GM12878 (cell line): ENCODE measurements at regions not wholly inside any gene's neighbourhood (a gene's known extent, or its start where the extent isn't known, plus 50 kb on each side); places are given as distances from the start of the nearest gene placed in this dataset.

Experiments
- ATAC-seq: fragments of 200-7000 bp; cut with Tn5 transposase; 3 replicates; pipeline ENCODE4 v1.9.1; 2020; ENCODE audit warnings: mild to moderate bottlenecking, moderate library complexity
- BruUV-seq: library from RNA; stranded (reverse); fragments of 400-500 nt; replicated peaks from 2 replicates; lab custom pipeline; 2021; lab: Mats Ljungman, UMichigan
- CTCF ChIA-PET: fragments of 300-600 bp; sonication (Branson Sonifier 250); formaldehyde crosslinking; extraction: SDS; loops from one replicate; lab custom pipeline; 2021; ENCODE audit warnings: inconsistent platforms; lab: Yijun Ruan, JAX
- POLR2A ChIA-PET: fragments of 350-600 bp; formaldehyde crosslinking; extraction: SDS; loops from one replicate; lab custom pipeline; 2021; ENCODE audit warnings: inconsistent platforms; lab: Charles Lee
- RAD21 ChIA-PET: fragments of 300-600 bp; sonication (Branson Sonifier 250); formaldehyde crosslinking; loops from one replicate; lab custom pipeline; 2023; ENCODE audit warnings: antibody characterized with exemption; ENCODE audit not compliant: unreplicated experiment; lab: Charles Lee
- SMC1A ChIA-PET: fragments of 300-600 bp; sonication (Branson Sonifier 250); formaldehyde crosslinking; loops from one replicate; lab custom pipeline; 2023; ENCODE audit not compliant: unreplicated experiment, uncharacterized antibody; lab: Charles Lee
- DNase-seq: peaks from one replicate; pipeline ENCODE4 v3.0.0-alpha.2; 2011; ENCODE audit warnings: low read depth, low spot score
- FAIRE-seq: peaks from 3 replicates; lab custom pipeline; 2011; peaks lifted over from hg19 to GRCh38; lab: Jason Lieb, UNC
- H2AFZ ChIP-seq: 2 replicates; pipeline ENCODE4 v1.6.0; 2011; ENCODE audit warnings: low read depth, low read length, control low read depth; ENCODE audit not compliant: control insufficient read depth
- H3K27ac ChIP-seq: 2 replicates; pipeline ENCODE4 v1.5.1; 2011; ENCODE audit warnings: control low read depth; ENCODE audit not compliant: control insufficient read depth, insufficient read depth
- H3K27me3 ChIP-seq, 2 experiments: replicated peaks in 1 of 2; 2 replicates each; pipeline versions ENCODE4 v1.6.0 to v1.6.1; 2011; ENCODE audit warnings: low read length in 1 of 2; ENCODE audit not compliant: control insufficient read depth in 2 of 2, insufficient read depth in 2 of 2
- H3K36me3 ChIP-seq, 2 experiments: 2 replicates each; pipeline ENCODE4 v1.5.1; 2011; ENCODE audit warnings: low read length in 1 of 2; ENCODE audit not compliant: control insufficient read depth in 2 of 2, insufficient read depth in 2 of 2
- H3K4me1 ChIP-seq: 2 replicates; pipeline ENCODE4 v1.6.1; 2011; ENCODE audit warnings: mild to moderate bottlenecking, low read length, moderate library complexity, mixed read lengths; ENCODE audit not compliant: control insufficient read depth, insufficient read depth
- H3K4me2 ChIP-seq: 2 replicates; pipeline ENCODE4 v1.6.0; 2011; ENCODE audit warnings: control low read depth; ENCODE audit not compliant: control insufficient read depth, insufficient read depth
- H3K4me3 ChIP-seq: fragments of 200-600 bp; sonication (generic); 2 replicates; pipeline ENCODE4 v1.5.1; 2016
- H3K79me2 ChIP-seq: 2 replicates; pipeline ENCODE4 v1.6.0; 2011; ENCODE audit warnings: low read length; ENCODE audit not compliant: control insufficient read depth, insufficient read depth
- H3K9ac ChIP-seq: 2 replicates; pipeline ENCODE4 v1.8.0; 2011; ENCODE audit warnings: low read length, control low read depth, mixed read lengths; ENCODE audit not compliant: control insufficient read depth, insufficient read depth
- H3K9me3 ChIP-seq: replicated peaks from 3 replicates; pipeline ENCODE4 v1.5.1; 2011; ENCODE audit warnings: mild to moderate bottlenecking, low read length; ENCODE audit not compliant: control insufficient read depth, insufficient read depth
- H4K20me1 ChIP-seq: 2 replicates; pipeline ENCODE4 v1.6.0; 2011; ENCODE audit not compliant: control insufficient read depth, insufficient read depth
- BACH1 ChIP-seq: fragments of 450-650 bp; IDR thresholded peaks from 2 replicates; pipeline ENCODE4 v1.6.1; 2017; ENCODE audit warnings: mild to moderate bottlenecking, borderline replicate concordance
- CHD1 ChIP-seq: IDR thresholded peaks from 2 replicates; pipeline ENCODE4 v1.6.1; 2012; ENCODE audit warnings: low read depth, low read length, improper control_type of control experiment
- EP300 ChIP-seq, 2 experiments: fragments of 150-350 bp in 1 of 2; IDR thresholded peaks; 2 replicates each; pipeline ENCODE4 v1.6.1; 2011 to 2012; ENCODE audit warnings: low read depth in 2 of 2, low read length in 2 of 2, borderline replicate concordance in 1 of 2, improper control_type of control experiment in 1 of 2, inconsistent platforms in 1 of 2; ENCODE audit not compliant: control insufficient read depth in 1 of 2
- ETV6 ChIP-seq, 2 experiments: fragments of 450-650 bp in 1 of 2; IDR thresholded peaks in 1 of 2; conservative IDR thresholded peaks in 1 of 2; 2 replicates each; pipeline ENCODE4 v1.6.1; 2014; ENCODE audit warnings: antibody characterized with exemption in 1 of 2, borderline replicate concordance in 1 of 2, low read depth in 1 of 2, mild to moderate bottlenecking in 1 of 2, moderate library complexity in 1 of 2
- GABPA ChIP-seq: IDR thresholded peaks from 2 replicates; pipeline ENCODE4 v1.6.1; 2014; ENCODE audit warnings: antibody characterized with exemption, low read depth, mild to moderate bottlenecking, inconsistent platforms
- MYC ChIP-seq: IDR thresholded peaks from 2 replicates; pipeline ENCODE4 v1.6.1; 2011; ENCODE audit warnings: mild to moderate bottlenecking, low read length, moderate library complexity, inconsistent platforms; ENCODE audit not compliant: insufficient read depth, insufficient replicate concordance, insufficient read length, severe bottlenecking
- POU2F2 ChIP-seq: IDR thresholded peaks from 3 replicates; pipeline ENCODE4 v1.6.1; 2011; ENCODE audit warnings: low read depth, mild to moderate bottlenecking, low read length, borderline replicate concordance
- SREBF1 ChIP-seq: IDR thresholded peaks from 2 replicates; pipeline ENCODE4 v1.6.1; 2012; ENCODE audit warnings: mild to moderate bottlenecking, low read length
- TARDBP ChIP-seq: IDR thresholded peaks from 2 replicates; pipeline ENCODE4 v1.6.1; 2016; ENCODE audit warnings: borderline replicate concordance
- TCF7 ChIP-seq: IDR thresholded peaks from 2 replicates; pipeline ENCODE4 v1.6.1; 2014; ENCODE audit warnings: antibody characterized with exemption, borderline replicate concordance
- WGBS: methylation state at CpG from one replicate; pipeline ENCODE4 v1.1.6; 2016; ENCODE audit warnings: low lambda C conversion rate; ENCODE audit not compliant: insufficient replicate concordance, insufficient coverage; ENCODE audit errors: missing lambda C conversion rate; 5-methylcytosine and 5-hydroxymethylcytosine counted together
- in situ Hi-C: fragments of 300-500 bp; cut with MboI; formaldehyde crosslinking; loops from 9 replicates; pipeline ENCODE4 v1.14.3; 2018; ENCODE audit warnings: mixed read lengths
- intact Hi-C: fragments of 100-400 bp; cut with micrococcal nuclease; formaldehyde crosslinking; loops from one replicate; pipeline ENCODE4 v1.14.2; 2022; ENCODE audit not compliant: unreplicated experiment
- TF ChIP-seq, protein P1 (sequence below): fragments of 450-650 bp; IDR thresholded peaks from 2 replicates; pipeline ENCODE4 v1.6.1; 2017; ENCODE audit warnings: mild to moderate bottlenecking, moderate library complexity
- TF ChIP-seq, protein P2 (sequence below): IDR thresholded peaks from 2 replicates; pipeline ENCODE4 v1.6.1; 2012; ENCODE audit warnings: low read depth, low read length, improper control_type of control experiment
- TF ChIP-seq, protein P3 (sequence below): fragments of 450-650 bp; IDR thresholded peaks from 2 replicates; pipeline ENCODE4 v1.6.1; 2017; ENCODE audit warnings: borderline replicate concordance

DNA sequence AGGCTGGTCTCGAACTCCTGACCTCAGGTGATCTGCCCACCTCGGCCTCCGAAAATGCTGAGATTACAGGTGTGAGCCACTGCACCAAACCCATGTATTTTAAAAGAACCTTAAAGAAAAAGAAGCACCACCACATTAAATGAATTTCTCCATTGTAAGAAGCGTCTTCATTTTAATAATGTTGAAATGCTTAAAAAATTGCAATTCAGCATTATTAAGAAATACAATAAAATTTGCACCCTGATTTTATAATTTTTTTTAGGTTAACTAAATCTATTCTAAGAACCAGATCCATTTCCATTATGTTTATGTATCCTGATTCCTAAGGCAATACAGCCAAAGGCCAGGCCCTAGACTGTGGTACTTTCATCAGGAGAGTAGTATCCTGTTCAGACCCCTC lies 167.2 kb downstream of the BTC start:
- BruUV-seq, result no TSS peak
- no peak overlapping the region for H3K4me3 ChIP-seq
- no peaks in the 10 kb centered on the region for H3K4me1 ChIP-seq
- H3K4me2 ChIP-seq, result no peak overlapping the region
- intact Hi-C loops (no loop called here), in situ Hi-C loops (no loop called here)
- 19% methylated on average over 4 of the region's 4 CpGs for WGBS
- no peaks in the 10 kb centered on the region for H3K27me3 ChIP-seq
- no peaks in the 10 kb centered on the region for H4K20me1 ChIP-seq
- no peaks in the 10 kb centered on the region for H3K79me2 ChIP-seq
- H3K9me3 ChIP-seq, result no peaks in the 10 kb centered on the region
- ChIA-PET RAD21 (no interaction called here), POLR2A (no interaction called here), CTCF (interaction anchor here (0.6 to 2.9 kb wide), 2 partner anchors 9 to 44 kb away, joined by 3 to 7 read pairs; no protein-coding TSS in a partner anchor), SMC1A (interaction anchor here (1.5 to 1.7 kb wide), 2 partner anchors 14 to 16 kb away, joined by 3 to 4 read pairs; no protein-coding TSS in a partner anchor)
- no peak overlapping the region for H2AFZ ChIP-seq
- FAIRE-seq, result no peak
- no peak overlapping the region for H3K9ac ChIP-seq
- no peak for DNase-seq
- H3K27ac ChIP-seq, result no peak overlapping the region
- TF ChIP-seq GABPA, result no peak
- no peak for TF ChIP-seq SREBF1
- TF ChIP-seq, protein P1, sequence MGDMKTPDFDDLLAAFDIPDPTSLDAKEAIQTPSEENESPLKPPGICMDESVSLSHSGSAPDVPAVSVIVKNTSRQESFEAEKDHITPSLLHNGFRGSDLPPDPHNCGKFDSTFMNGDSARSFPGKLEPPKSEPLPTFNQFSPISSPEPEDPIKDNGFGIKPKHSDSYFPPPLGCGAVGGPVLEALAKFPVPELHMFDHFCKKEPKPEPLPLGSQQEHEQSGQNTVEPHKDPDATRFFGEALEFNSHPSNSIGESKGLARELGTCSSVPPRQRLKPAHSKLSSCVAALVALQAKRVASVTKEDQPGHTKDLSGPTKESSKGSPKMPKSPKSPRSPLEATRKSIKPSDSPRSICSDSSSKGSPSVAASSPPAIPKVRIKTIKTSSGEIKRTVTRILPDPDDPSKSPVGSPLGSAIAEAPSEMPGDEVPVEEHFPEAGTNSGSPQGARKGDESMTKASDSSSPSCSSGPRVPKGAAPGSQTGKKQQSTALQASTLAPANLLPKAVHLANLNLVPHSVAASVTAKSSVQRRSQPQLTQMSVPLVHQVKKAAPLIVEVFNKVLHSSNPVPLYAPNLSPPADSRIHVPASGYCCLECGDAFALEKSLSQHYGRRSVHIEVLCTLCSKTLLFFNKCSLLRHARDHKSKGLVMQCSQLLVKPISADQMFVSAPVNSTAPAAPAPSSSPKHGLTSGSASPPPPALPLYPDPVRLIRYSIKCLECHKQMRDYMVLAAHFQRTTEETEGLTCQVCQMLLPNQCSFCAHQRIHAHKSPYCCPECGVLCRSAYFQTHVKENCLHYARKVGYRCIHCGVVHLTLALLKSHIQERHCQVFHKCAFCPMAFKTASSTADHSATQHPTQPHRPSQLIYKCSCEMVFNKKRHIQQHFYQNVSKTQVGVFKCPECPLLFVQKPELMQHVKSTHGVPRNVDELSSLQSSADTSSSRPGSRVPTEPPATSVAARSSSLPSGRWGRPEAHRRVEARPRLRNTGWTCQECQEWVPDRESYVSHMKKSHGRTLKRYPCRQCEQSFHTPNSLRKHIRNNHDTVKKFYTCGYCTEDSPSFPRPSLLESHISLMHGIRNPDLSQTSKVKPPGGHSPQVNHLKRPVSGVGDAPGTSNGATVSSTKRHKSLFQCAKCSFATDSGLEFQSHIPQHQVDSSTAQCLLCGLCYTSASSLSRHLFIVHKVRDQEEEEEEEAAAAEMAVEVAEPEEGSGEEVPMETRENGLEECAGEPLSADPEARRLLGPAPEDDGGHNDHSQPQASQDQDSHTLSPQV, result no peak
- no peak for TF ChIP-seq TARDBP
- no peak for TF ChIP-seq BACH1
- TF ChIP-seq POU2F2, result no peak
- TF ChIP-seq EP300 (IDR thresholded peaks at IDR 0.05; ENCODE audit: borderline replicate concordance in 1 of 2, control insufficient read depth in 1 of 2, low read depth in 2 of 2, low read length in 2 of 2), result no peak
- TF ChIP-seq MYC, result no peak
- no peak for TF ChIP-seq CHD1
- TF ChIP-seq, protein P2, sequence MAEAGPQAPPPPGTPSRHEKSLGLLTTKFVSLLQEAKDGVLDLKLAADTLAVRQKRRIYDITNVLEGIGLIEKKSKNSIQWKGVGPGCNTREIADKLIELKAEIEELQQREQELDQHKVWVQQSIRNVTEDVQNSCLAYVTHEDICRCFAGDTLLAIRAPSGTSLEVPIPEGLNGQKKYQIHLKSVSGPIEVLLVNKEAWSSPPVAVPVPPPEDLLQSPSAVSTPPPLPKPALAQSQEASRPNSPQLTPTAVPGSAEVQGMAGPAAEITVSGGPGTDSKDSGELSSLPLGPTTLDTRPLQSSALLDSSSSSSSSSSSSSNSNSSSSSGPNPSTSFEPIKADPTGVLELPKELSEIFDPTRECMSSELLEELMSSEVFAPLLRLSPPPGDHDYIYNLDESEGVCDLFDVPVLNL, result no peak
- TF ChIP-seq, protein P3, sequence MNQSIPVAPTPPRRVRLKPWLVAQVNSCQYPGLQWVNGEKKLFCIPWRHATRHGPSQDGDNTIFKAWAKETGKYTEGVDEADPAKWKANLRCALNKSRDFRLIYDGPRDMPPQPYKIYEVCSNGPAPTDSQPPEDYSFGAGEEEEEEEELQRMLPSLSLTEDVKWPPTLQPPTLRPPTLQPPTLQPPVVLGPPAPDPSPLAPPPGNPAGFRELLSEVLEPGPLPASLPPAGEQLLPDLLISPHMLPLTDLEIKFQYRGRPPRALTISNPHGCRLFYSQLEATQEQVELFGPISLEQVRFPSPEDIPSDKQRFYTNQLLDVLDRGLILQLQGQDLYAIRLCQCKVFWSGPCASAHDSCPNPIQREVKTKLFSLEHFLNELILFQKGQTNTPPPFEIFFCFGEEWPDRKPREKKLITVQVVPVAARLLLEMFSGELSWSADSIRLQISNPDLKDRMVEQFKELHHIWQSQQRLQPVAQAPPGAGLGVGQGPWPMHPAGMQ, result no peak
- no peak for TF ChIP-seq TCF7
- TF ChIP-seq ETV6 (conservative IDR thresholded peaks at IDR 0.05 in 1 of 2, IDR thresholded peaks at IDR 0.05 in 1 of 2; ENCODE audit: borderline replicate concordance in 1 of 2, low read depth in 1 of 2), result no peak
- no peak for ATAC-seq
- no peaks in the 10 kb centered on the region for H3K36me3 ChIP-seq
